SIG-M5 treated with dmso at 0.1 percent for 504 hours (cell line): ENCODE measurements at regions not wholly inside any gene's neighbourhood (a gene's known extent, or its start where the extent isn't known, plus 50 kb on each side); places are given as distances from the start of the nearest gene placed in this dataset.
"Not testable (repeated sequence)": the region's sequence is repeated elsewhere in the genome, so short reads cannot be mapped to it uniquely, and the experiment has no call there.

Experiments used
- DNase-seq: peaks from one replicate; lab custom pipeline; 2025; ENCODE audit not compliant: unreplicated experiment; lab: John Stamatoyannopoulos, UW

- no peak for DNase-seq
These were observed 184.2 kb downstream of the EPM2A start for GRCh38 chr6:145551164-145551563.

GRCh38 chr6:145555084-145555483 is 180.2 kb downstream of the EPM2A start:
- DNase-seq = no peak

- DNase-seq = no peak
These were observed 177.8 kb downstream of the EPM2A start for GRCh38 chr6:145557474-145557873.

GRCh38 chr6:145559836-145560235 is 175.5 kb downstream of the EPM2A start:
- DNase-seq = no peak

- no peak for DNase-seq
These were observed 173.9 kb downstream of the EPM2A start for GRCh38 chr6:145561095-145562072.

- DNase-seq = peak; percentile 7
These were observed 172.3 kb downstream of the EPM2A start for GRCh38 chr6:145562771-145563615.

GRCh38 chr6:145564553-145564952 is 170.8 kb downstream of the EPM2A start:
- no peak for DNase-seq

GRCh38 chr6:145567684-145568252 is 167.6 kb downstream of the EPM2A start:
- DNase-seq = no peak

- no peak for DNase-seq
These were observed 166.2 kb downstream of the EPM2A start for GRCh38 chr6:145569140-145569539.

GRCh38 chr6:145570336-145570735 is 165.0 kb downstream of the EPM2A start:
- DNase-seq = not testable (repeated sequence)

- DNase-seq = not testable (repeated sequence)
These were observed 161.1 kb downstream of the EPM2A start for GRCh38 chr6:145574269-145574668.
